PC-9 (cell line): ENCODE measurements at regions not wholly inside any gene's neighbourhood (a gene's known extent, or its start where the extent isn't known, plus 50 kb on each side); places are given as distances from the start of the nearest gene placed in this dataset.

Experiments used
- EZH2 ChIP-seq: fragments of 200-600 bp; sonication (generic); IDR thresholded peaks from 2 replicates; pipeline ENCODE4 v1.8.0; 2017; ENCODE audit warnings: antibody characterized with exemption, low read depth
- TF ChIP-seq, protein P1 (sequence below): fragments of 200-600 bp; sonication (generic); conservative IDR thresholded peaks from 2 replicates; pipeline ENCODE4 v1.6.1; 2017; ENCODE audit warnings: mixed run types, antibody characterized with exemption, mild to moderate bottlenecking, moderate library complexity

GRCh38 chr6:113570161-113570560 lies 287.0 kb upstream of the MARCKS start:
- TF ChIP-seq EZH2 = no peak
- TF ChIP-seq, protein P1, sequence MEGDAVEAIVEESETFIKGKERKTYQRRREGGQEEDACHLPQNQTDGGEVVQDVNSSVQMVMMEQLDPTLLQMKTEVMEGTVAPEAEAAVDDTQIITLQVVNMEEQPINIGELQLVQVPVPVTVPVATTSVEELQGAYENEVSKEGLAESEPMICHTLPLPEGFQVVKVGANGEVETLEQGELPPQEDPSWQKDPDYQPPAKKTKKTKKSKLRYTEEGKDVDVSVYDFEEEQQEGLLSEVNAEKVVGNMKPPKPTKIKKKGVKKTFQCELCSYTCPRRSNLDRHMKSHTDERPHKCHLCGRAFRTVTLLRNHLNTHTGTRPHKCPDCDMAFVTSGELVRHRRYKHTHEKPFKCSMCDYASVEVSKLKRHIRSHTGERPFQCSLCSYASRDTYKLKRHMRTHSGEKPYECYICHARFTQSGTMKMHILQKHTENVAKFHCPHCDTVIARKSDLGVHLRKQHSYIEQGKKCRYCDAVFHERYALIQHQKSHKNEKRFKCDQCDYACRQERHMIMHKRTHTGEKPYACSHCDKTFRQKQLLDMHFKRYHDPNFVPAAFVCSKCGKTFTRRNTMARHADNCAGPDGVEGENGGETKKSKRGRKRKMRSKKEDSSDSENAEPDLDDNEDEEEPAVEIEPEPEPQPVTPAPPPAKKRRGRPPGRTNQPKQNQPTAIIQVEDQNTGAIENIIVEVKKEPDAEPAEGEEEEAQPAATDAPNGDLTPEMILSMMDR = no peak
